OCI-LY7 (cell line): ENCODE measurements at regions not wholly inside any gene's neighbourhood (a gene's known extent, or its start where the extent isn't known, plus 50 kb on each side); places are given as distances from the start of the nearest gene placed in this dataset.

Source experiments
- CTCF ChIP-seq: fragments of 200-600 bp; sonication (generic); conservative IDR thresholded peaks from 2 replicates; pipeline ENCODE4 v1.5.1; 2014; ENCODE audit warnings: mild to moderate bottlenecking, antibody characterized with exemption, low read length, moderate library complexity, mixed read lengths
- EZH2phosphoT487 ChIP-seq: fragments of 200-600 bp; sonication (generic); IDR thresholded peaks from 2 replicates; pipeline ENCODE4 v1.6.1; 2018; ENCODE audit warnings: low read depth, borderline replicate concordance, mild to moderate bottlenecking, mixed run types, antibody characterized with exemption, low read length, moderate library complexity, mixed read lengths

- TF ChIP-seq CTCF = no peak
- no peak for TF ChIP-seq EZH2phosphoT487
Observed at GRCh38 chr15:37425541-37425940, 325.2 kb upstream of the MEIS2 start.
